H1 (cell line): ENCODE measurements at regions not wholly inside any gene's neighbourhood (a gene's known extent, or its start where the extent isn't known, plus 50 kb on each side); places are given as distances from the start of the nearest gene placed in this dataset.
A peak's percentile ranks its signal among the peaks of the same experiment; 100 is the strongest.

Experiments used
- CTCF ChIA-PET: fragments of 300-600 bp; sonication (Branson Sonifier 250); formaldehyde crosslinking; loops from one replicate; lab custom pipeline; 2021; ENCODE audit not compliant: partially characterized antibody; lab: Charles Lee
- POLR2A ChIA-PET: fragments of 300-600 bp; sonication (Branson Sonifier 250); formaldehyde crosslinking; loops from one replicate; lab custom pipeline; 2021; ENCODE audit warnings: inconsistent platforms; ENCODE audit not compliant: partially characterized antibody; lab: Charles Lee
- DNase-seq, 2 experiments: peaks; one replicate each; pipeline versions ENCODE4 v3.0.0 to v3.0.0-alpha.2; 2010 to 2022; ENCODE audit warnings: low spot score in 2 of 2, low read depth in 1 of 2, mixed read lengths in 1 of 2
- FAIRE-seq: peaks from 2 replicates; lab custom pipeline; 2011; peaks lifted over from hg19 to GRCh38; lab: Jason Lieb, UNC
- H2AFZ ChIP-seq: 2 replicates; pipeline ENCODE4 v1.8.1; 2012; ENCODE audit warnings: low read length, inconsistent platforms
- H2AK5ac ChIP-seq: 2 replicates; pipeline ENCODE4 v1.6.1; 2013; ENCODE audit warnings: low read depth, low read length
- H2BK120ac ChIP-seq: replicated peaks from 2 replicates; pipeline ENCODE3; 2013; ENCODE audit warnings: low read depth, low read length, inconsistent platforms
- H2BK12ac ChIP-seq: 2 replicates; pipeline ENCODE4 v1.6.1; 2013; ENCODE audit warnings: low read depth, low read length
- H2BK15ac ChIP-seq: 2 replicates; pipeline ENCODE4 v1.6.1; 2013; ENCODE audit warnings: low read length
- H2BK20ac ChIP-seq: 2 replicates; pipeline ENCODE4 v1.6.1; 2013; ENCODE audit warnings: low read length
- H2BK5ac ChIP-seq: 2 replicates; pipeline ENCODE4 v1.6.1; 2013; ENCODE audit warnings: low read depth, low read length
- H3K14ac ChIP-seq: 2 replicates; pipeline ENCODE4 v1.6.1; 2013; ENCODE audit warnings: inconsistent platforms; ENCODE audit not compliant: insufficient read length
- H3K18ac ChIP-seq: 2 replicates; pipeline ENCODE4 v1.6.1; 2013; ENCODE audit warnings: low read length; ENCODE audit errors: extremely low read depth
- H3K23ac ChIP-seq: 2 replicates; pipeline ENCODE4 v1.6.1; 2013; ENCODE audit warnings: inconsistent platforms; ENCODE audit not compliant: insufficient read length
- H3K23me2 ChIP-seq: 2 replicates; pipeline ENCODE4 v1.6.1; 2013; ENCODE audit warnings: low read depth, low read length
- H3K27ac ChIP-seq: 2 replicates; pipeline ENCODE4 v1.6.1; 2011; ENCODE audit warnings: low read depth, low read length, inconsistent platforms
- H3K27me3 ChIP-seq, 4 experiments: replicated peaks in 1 of 4; 1 replicate in 1 of 4; 2 replicates in 3 of 4; pipeline versions ENCODE4 v1.6.1 to v1.8.1; 2011 to 2013; ENCODE audit warnings: low read length in 3 of 4, mild to moderate bottlenecking in 3 of 4, inconsistent platforms in 2 of 4, mixed read lengths in 2 of 4, moderate library complexity in 1 of 4; ENCODE audit not compliant: control insufficient read depth in 3 of 4, insufficient read depth in 3 of 4; ENCODE audit errors: extremely low read depth in 1 of 4
- H3K36me3 ChIP-seq, 4 experiments: 2 replicates each; pipeline versions ENCODE4 v1.6.1 to v1.8.1; 2011 to 2013; ENCODE audit warnings: mild to moderate bottlenecking in 4 of 4, low read length in 3 of 4, moderate library complexity in 2 of 4, control low read depth in 1 of 4, inconsistent platforms in 1 of 4; ENCODE audit not compliant: insufficient read depth in 4 of 4, control insufficient read depth in 2 of 4
- H3K4ac ChIP-seq: replicated peaks from 2 replicates; pipeline ENCODE3; 2013; ENCODE audit warnings: low read length, low read depth, mixed read lengths, inconsistent platforms; ENCODE audit not compliant: insufficient read length
- H3K4me1 ChIP-seq, 4 experiments: replicated peaks in 1 of 4; 1 replicate in 1 of 4; 2 replicates in 3 of 4; pipeline versions ENCODE4 v1.6.1 to v1.8.1; 2011 to 2013; ENCODE audit warnings: low read length in 3 of 4, inconsistent platforms in 2 of 4, mixed read lengths in 1 of 4; ENCODE audit not compliant: insufficient read depth in 4 of 4, control insufficient read depth in 3 of 4
- H3K4me2 ChIP-seq, 2 experiments: 2 replicates each; pipeline versions ENCODE4 v1.6.1 to v1.8.1; 2011 to 2013; ENCODE audit warnings: low read depth in 2 of 2, low read length in 2 of 2, control low read depth in 1 of 2, inconsistent platforms in 1 of 2, mild to moderate bottlenecking in 1 of 2; ENCODE audit not compliant: insufficient read depth in 1 of 2
- H3K4me3 ChIP-seq, 4 experiments: fragments of 200-600, 300-600 bp in 1 of 4; sonication (generic), shearing (Covaris generic), sonication (Bioruptor Twin) in 1 of 4; 2 replicates each; pipeline versions ENCODE4 v1.5.1 to v1.8.1; 2011 to 2016; ENCODE audit warnings: low read length in 4 of 4, low read depth in 3 of 4, control low read depth in 2 of 4, inconsistent platforms in 2 of 4, mild to moderate bottlenecking in 2 of 4, mixed read lengths in 1 of 4, moderate library complexity in 1 of 4; ENCODE audit not compliant: insufficient read depth in 2 of 4; ENCODE audit errors: extremely low read depth in 1 of 4
- H3K56ac ChIP-seq: replicated peaks from 2 replicates; pipeline ENCODE3; 2013; ENCODE audit warnings: low read depth, mild to moderate bottlenecking, mixed read lengths, low read length, inconsistent platforms; ENCODE audit not compliant: insufficient read length
- H3K79me1 ChIP-seq: 2 replicates; pipeline ENCODE4 v1.6.1; 2013; ENCODE audit warnings: low read depth, low read length, control low read depth
- H3K79me2 ChIP-seq, 2 experiments: 2 replicates each; pipeline versions ENCODE4 v1.6.1 to v1.8.1; 2012 to 2013; ENCODE audit warnings: low read length in 2 of 2, mild to moderate bottlenecking in 2 of 2, inconsistent platforms in 1 of 2; ENCODE audit not compliant: insufficient read depth in 2 of 2, control insufficient read depth in 1 of 2
- H3K9ac ChIP-seq, 4 experiments: replicated peaks in 1 of 4; 1 replicate in 1 of 4; 2 replicates in 3 of 4; pipeline versions ENCODE4 v1.6.1 to v1.8.1; 2011 to 2013; ENCODE audit warnings: low read depth in 3 of 4, low read length in 3 of 4, control low read depth in 2 of 4, mild to moderate bottlenecking in 2 of 4, moderate library complexity in 2 of 4, inconsistent platforms in 1 of 4; ENCODE audit errors: extremely low read depth in 1 of 4
- H3K9me3 ChIP-seq, 2 experiments: 2 replicates each; pipeline versions ENCODE4 v1.6.1 to v1.8.1; 2012 to 2013; ENCODE audit warnings: mild to moderate bottlenecking in 2 of 2, moderate library complexity in 2 of 2, control low read depth in 1 of 2, inconsistent platforms in 1 of 2, low read depth in 1 of 2, low read length in 1 of 2, mixed read lengths in 1 of 2; ENCODE audit not compliant: insufficient read depth in 2 of 2
- H4K20me1 ChIP-seq, 2 experiments: replicated peaks in 1 of 2; 2 replicates each; pipeline versions ENCODE3 to v1.8.1; 2011 to 2013; ENCODE audit warnings: inconsistent platforms in 2 of 2, low read length in 2 of 2, mild to moderate bottlenecking in 1 of 2; ENCODE audit not compliant: insufficient read depth in 2 of 2, control insufficient read depth in 1 of 2
- H4K5ac ChIP-seq: 2 replicates; pipeline ENCODE4 v1.6.1; 2013; ENCODE audit warnings: low read length, low read depth, mixed read lengths, inconsistent platforms; ENCODE audit not compliant: insufficient read length
- H4K8ac ChIP-seq: 2 replicates; pipeline ENCODE4 v1.8.0; 2013; ENCODE audit warnings: mild to moderate bottlenecking, moderate library complexity, low read length, inconsistent platforms; ENCODE audit not compliant: insufficient read depth; ENCODE audit errors: extremely low read depth
- H4K91ac ChIP-seq: replicated peaks from 2 replicates; pipeline ENCODE3; 2013; ENCODE audit warnings: low read length, mixed read lengths, inconsistent platforms; ENCODE audit not compliant: insufficient read length
- CREB1 ChIP-seq: IDR thresholded peaks from 2 replicates; pipeline ENCODE4 v1.6.1; 2012; ENCODE audit warnings: inconsistent platforms
- PHF8 ChIP-seq: fragments of 200-600 bp; sonication (generic); conservative IDR thresholded peaks from 2 replicates; pipeline ENCODE4 v1.7.1; 2012; ENCODE audit warnings: low read depth, mild to moderate bottlenecking, inconsistent platforms, low read length, moderate library complexity
- RFX5 ChIP-seq: IDR thresholded peaks from 2 replicates; pipeline ENCODE4 v1.6.1; 2011; ENCODE audit warnings: low read depth, low read length, improper control_type of control experiment, borderline replicate concordance
- SP1 ChIP-seq: IDR thresholded peaks from 2 replicates; pipeline ENCODE4 v1.6.1; 2011; ENCODE audit warnings: low read depth, low read length
- SP4 ChIP-seq: IDR thresholded peaks from 2 replicates; pipeline ENCODE4 v1.6.1; 2012; ENCODE audit warnings: low read length, inconsistent platforms
- SRF ChIP-seq: IDR thresholded peaks from 2 replicates; pipeline ENCODE4 v1.6.1; 2011; ENCODE audit warnings: mild to moderate bottlenecking, low read depth, low read length, moderate library complexity
- ZNF274 ChIP-seq: IDR thresholded peaks from 2 replicates; pipeline ENCODE4 v1.7.0; 2012; ENCODE audit warnings: low read length, borderline replicate concordance; ENCODE audit errors: extremely low read depth
- WGBS, 2 experiments: shearing (Covaris generic) in 1 of 2; methylation state at CpG; one replicate each; pipeline versions ENCODE4 v1.1.6 to v1.1.7; 2013 to 2015; ENCODE audit warnings: low lambda C conversion rate in 2 of 2, mixed read lengths in 2 of 2, inconsistent platforms in 1 of 2, low coverage in 1 of 2, missing lambda C conversion rate in 1 of 2; ENCODE audit not compliant: insufficient replicate concordance in 2 of 2, insufficient coverage in 1 of 2, insufficient read length in 1 of 2; ENCODE audit errors: extremely low coverage in 1 of 2, missing lambda C conversion rate in 1 of 2; 5-methylcytosine and 5-hydroxymethylcytosine counted together

DNA sequence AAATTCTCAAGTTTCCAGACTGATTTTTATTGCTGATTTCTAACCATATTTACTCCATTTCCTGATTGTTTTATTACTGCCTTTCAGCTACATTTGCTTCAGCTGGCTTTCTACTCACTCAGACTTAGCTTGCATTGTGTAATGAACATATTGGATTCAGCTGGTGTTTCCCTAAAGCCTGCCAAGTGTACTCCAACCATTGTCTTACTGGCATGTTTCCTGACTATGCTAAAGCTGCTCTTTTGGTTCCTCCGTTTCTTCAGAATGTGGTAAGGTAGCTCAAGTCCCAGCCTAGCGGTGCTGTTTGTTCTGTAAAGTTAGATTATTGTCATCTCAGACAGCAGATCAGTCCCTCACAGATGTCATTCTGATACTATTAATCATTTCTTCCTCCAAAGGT is 53.1 kb upstream of the GLRA2 start:
- Histone ChIP-seq H3K27me3 (no peaks in the 10 kb centered on the region), H2BK20ac (no peak overlapping the region), H3K4ac (no peak overlapping the region), H3K36me3 (no peaks in the 10 kb centered on the region), H3K23ac (no peak overlapping the region), H2BK120ac (no peak overlapping the region), H3K23me2 (no peaks in the 10 kb centered on the region), H4K91ac (no peak overlapping the region), H3K4me1 (no peaks in the 10 kb centered on the region), H4K20me1 (no peaks in the 10 kb centered on the region), H3K4me2 (no peak overlapping the region), H3K79me2 (no peaks in the 10 kb centered on the region), H3K14ac (no peak overlapping the region), H2AK5ac (no peak overlapping the region), H4K8ac (no peak overlapping the region), H2BK5ac (no peak overlapping the region), H3K4me3 (no peak overlapping the region), H3K56ac (no peak overlapping the region), H2BK12ac (no peak overlapping the region), H2AFZ (no peak overlapping the region; the same call in 1 of the 2 replicates), H3K27ac (no peak overlapping the region), H3K9me3 (no peaks in the 10 kb centered on the region), H2BK15ac (no peak overlapping the region), H3K9ac (no peak overlapping the region), H4K5ac (no peak overlapping the region), H3K79me1 (no peaks in the 10 kb centered on the region), H3K18ac (no peak overlapping the region)
- POLR2A ChIA-PET = no interaction called here
- WGBS, 2 experiments = 87% methylated on average over 2 of the region's 2 CpGs; no CpG with 5 or more reads in 1 of the 2 experiments
- peak; percentile 45 for FAIRE-seq
- TF ChIP-seq SP1 (no peak), SRF (no peak), RFX5 (no peak), CREB1 (no peak), ZNF274 (no peak), PHF8 (no peak), SP4 (no peak)
- no peak for DNase-seq
- CTCF ChIA-PET = no interaction called here
